G401 (cell line): ENCODE measurements at regions not wholly inside any gene's neighbourhood (a gene's known extent, or its start where the extent isn't known, plus 50 kb on each side); places are given as distances from the start of the nearest gene placed in this dataset.

Experiments used
- DNase-seq: peaks from one replicate; pipeline ENCODE4 v3.0.0-alpha.2; 2015; ENCODE audit warnings: low spot score
- in situ Hi-C: cut with HindIII; loops from 2 replicates; pipeline ENCODE4 v1.10.0; 2016; ENCODE audit warnings: low sequenced_read_pairs, mixed read lengths

DNA sequence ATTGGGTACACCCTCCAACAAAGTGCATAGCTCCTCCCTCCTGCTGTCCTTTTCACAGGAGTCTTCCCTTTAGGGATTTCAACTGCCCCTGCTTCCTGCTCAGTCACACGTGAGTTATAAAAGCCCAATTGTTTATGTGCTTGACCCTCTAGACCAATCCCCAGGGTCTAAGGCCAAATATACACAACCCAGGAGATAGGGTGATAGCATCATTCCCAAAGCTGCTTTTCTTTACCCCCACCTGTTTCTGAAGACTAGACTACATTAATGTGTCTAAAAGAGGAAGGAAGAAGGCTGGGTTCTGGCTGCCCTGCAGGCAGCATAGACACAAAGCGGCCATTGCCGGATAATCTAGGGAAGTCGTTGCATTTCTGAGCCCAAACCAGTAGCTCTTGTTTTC lies 526.7 kb upstream of the FRG1 start:
- DNase-seq = no peak
- in situ Hi-C loops = no loop called here

DNA sequence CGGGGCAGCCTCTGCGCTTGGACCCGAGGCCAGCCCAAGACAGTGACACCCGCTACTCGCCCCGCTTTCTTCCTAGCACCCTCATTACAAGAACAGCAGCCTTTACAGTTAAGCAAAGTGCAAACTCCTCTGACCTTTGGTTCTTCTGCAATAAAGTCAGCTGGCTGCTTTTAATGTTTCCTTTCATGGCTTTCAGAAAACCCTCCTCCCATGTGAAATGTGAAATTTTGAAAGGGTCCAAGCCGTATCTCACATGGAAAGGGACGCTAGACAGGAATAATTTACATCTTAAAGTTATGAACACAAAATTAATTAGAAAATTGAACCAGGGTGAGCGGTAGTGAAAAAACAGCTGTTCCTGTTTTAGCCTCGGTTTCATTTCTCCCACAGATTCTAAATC lies 520.1 kb upstream of the FRG1 start:
- in situ Hi-C loops = no loop called here

DNA sequence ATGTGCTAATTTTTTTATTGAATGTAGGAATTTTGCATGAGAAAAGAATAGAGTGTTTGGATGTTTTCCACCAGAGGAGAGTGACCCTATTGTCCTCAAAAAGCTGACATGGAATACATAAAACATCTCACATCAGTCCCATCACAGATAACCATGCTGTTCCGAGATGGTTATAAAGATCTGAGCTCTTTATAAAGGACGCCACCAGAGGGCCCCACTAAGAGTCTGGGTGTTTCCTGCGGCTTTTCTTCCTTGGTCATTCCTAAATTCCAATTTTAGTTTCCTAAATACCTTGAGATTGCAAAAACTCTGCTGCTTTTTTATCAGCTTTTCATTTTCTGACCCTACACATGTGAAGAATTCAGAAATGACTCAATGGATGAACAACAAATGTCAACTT lies 504.5 kb upstream of the FRG1 start:
- in situ Hi-C loops = no loop called here
- DNase-seq = no peak

More for the DNA sequence above, 520.1 kb upstream of the FRG1 start:
- no peak for DNase-seq

DNA sequence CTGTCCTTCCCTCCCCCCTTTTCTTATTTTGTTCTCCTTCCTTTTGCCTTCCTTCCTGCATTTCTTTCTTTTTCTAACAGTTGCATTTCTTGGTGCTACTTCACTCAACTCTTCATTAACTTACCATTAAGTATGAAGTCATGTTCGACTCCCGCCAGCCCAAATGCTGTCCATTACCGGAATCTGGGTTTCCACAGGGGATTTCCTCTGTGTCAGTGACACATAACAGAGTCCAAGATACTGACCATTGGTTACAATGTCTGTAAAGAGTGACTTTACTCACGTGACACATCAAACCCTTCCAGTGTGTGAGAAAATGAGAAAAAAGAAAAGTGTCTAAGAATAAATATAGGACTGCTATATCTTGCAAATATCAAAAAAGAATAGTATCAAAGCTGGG lies 500.0 kb upstream of the FRG1 start:
- in situ Hi-C loops = no loop called here
- no peak for DNase-seq

DNA sequence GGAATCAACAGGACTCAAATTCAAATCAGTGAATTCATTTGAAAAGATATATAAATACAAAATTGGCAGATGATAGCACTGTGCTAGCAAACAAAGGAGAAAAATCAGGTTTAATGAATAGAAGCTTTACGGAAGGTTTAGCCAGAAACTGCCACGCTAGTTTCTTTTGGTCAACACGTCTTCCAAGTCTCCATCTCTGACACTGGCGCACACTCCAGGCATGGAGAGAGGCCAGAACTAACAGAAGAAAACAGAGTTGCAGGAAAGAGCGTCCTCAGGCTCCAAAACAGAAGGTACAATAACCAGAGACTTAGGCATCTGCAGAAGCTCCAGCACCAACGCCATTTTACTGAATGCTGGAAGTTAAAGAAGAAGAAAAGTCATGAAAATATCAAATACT lies 497.3 kb upstream of the FRG1 start:
- in situ Hi-C loops = no loop called here
- DNase-seq = no peak

DNA sequence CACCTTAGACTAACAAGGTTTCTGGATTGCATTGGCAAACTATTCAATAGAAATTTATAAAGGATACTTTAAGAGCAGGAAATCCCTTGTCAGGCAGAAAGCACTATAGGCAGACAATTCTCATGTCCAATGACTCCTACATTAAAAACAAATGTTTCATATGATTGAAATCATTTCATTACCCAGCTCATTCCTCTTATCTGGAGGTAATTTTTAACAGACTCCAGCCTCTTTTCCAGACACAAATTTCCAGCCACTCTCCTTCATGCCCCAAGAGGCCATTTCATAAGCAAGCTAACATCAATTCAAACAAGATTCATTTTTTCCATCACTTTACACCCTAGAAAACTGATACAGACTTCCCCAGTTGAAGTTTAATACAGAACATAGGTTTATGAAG lies 495.1 kb upstream of the FRG1 start:
- DNase-seq = no peak
- in situ Hi-C loops = no loop called here

DNA sequence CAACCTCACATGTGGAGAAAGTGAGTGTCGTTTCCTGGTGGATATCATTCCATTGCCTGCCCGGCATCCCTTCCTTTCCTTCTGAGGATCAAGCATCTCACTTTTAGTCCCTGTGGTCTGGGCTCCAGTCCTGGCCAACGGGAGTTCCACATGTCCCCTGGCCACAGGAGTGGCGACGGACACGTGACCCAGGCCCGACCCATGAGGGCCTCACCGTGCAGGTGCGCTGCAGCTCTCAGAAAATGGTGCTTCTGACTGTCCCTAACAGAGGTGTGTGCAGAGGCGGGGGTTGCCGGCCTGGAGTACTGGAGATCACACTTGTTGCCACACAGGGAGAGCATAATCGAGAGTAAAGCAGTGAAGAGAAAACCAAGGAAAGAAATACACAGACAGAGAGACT lies 476.9 kb upstream of the FRG1 start:
- in situ Hi-C loops = no loop called here

DNA sequence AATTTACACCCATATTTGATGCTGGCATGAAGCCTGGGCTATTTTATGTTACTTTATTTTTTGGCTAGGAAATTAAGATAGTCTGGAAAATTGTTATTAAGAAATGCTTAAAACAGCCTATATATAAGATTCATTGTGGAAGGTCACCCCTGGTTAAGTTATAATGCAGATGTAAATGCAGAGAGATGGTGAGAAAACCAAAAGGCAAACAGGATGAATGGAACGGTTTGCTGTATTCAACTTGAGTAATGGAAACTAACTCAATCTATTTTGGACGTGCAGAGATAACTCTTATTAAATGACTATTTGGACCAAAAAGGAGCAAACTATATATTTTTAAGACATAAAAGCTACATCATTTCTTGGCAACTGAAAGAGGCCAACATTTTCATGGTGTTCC lies 446.3 kb upstream of the FRG1 start:
- DNase-seq = no peak

More for the DNA sequence above, 476.9 kb upstream of the FRG1 start:
- DNase-seq = no peak

DNA sequence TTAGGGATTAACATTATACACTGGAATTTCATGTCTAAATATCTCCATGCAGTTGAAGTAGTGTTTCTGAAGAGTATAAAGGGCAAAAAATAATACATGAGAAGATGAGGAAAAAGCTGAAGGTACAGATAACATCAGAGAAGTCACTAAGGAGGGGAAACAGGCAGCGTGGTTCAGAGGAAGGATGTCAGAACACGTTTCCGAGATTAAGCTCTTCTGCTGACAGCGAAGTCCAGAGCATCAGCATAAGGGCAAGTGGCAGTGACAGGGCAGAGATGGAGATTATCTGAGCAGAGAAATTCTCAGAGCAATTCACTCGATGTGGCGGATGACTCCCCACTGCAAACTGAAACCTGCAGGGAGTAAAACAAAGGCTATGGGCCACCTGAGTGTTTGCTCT lies 443.2 kb upstream of the FRG1 start:
- in situ Hi-C loops = no loop called here
- no peak for DNase-seq

More for the DNA sequence above, 446.3 kb upstream of the FRG1 start:
- in situ Hi-C loops = no loop called here

DNA sequence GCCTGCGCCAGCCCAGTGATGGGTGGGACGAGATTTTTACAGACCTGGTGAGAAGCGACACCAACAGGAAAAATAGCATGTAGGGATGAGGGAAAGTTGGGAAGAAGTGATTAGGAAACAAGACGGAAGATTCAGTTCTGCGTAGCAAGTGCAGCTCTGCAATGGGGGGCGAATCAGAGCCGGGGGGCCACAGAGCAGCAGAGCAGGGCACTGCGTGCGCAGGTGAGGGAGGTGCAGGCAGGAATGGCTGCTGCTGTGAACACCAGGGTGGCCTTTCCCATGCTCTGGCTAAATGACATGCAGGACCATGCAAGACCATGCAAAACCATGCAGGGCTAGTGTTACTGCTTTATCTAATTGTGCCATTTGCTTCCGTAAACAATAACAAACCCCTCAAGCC lies 442.7 kb upstream of the FRG1 start:
- no peak for DNase-seq
- in situ Hi-C loops = no loop called here

DNA sequence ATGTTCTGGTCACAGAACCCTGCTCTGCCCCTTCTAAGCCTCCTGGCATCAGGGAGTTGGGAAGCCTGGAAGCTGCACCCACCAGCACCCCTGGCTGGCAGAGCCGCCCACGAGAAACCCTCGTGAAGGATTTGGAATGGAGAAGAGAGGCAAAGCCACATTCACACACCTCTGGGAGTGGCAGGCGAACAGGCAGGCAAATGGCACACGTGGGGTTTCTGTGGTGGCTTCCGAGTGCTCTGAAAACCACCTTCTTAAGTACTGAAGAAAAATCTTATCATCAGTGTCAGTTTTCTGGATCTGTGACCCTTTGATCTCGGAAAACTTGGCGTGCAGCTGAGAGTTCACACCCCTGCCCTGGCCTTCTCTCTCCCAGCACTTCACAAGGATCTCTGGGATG lies 442.2 kb upstream of the FRG1 start:
- in situ Hi-C loops = no loop called here
- no peak for DNase-seq

DNA sequence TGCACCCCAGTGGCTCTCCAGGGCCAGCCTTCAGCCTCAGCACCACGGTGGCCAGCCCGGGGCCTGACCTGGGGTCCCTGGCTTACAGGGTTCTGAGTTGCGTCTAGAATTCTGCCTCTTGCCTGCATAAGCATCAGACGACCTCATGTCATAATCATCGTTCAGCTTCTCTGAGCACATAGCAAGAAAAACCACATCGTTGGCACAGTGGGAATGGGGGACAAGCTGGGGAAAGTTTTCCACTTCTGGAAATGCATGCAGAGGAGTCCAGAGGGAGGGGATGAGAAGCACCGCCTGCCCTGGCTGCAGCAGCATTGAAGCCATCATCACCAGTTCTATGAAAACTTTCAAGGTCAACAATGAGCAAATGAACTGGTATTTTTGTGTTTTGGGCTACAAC lies 441.0 kb upstream of the FRG1 start:
- in situ Hi-C loops = no loop called here
- no peak for DNase-seq

DNA sequence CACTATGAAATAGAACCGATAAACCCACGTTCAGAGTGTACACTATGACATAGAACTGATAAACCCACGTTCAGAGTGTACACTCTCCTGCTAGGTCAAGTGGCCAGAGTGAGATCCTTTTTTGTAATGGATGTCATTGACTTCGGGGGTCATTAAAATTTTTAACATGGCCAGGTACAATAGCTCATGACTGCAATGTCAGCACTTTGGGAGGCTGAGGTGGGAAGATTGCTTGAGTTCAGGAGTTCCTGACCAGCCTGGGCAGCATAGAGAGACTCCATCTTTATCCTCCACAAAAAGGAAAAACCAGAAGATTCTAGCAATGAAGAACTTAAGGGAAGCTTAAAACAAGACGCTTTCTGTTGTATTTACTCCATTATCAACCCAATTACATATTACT lies 439.7 kb upstream of the FRG1 start:
- no peak for DNase-seq
- in situ Hi-C loops = no loop called here

DNA sequence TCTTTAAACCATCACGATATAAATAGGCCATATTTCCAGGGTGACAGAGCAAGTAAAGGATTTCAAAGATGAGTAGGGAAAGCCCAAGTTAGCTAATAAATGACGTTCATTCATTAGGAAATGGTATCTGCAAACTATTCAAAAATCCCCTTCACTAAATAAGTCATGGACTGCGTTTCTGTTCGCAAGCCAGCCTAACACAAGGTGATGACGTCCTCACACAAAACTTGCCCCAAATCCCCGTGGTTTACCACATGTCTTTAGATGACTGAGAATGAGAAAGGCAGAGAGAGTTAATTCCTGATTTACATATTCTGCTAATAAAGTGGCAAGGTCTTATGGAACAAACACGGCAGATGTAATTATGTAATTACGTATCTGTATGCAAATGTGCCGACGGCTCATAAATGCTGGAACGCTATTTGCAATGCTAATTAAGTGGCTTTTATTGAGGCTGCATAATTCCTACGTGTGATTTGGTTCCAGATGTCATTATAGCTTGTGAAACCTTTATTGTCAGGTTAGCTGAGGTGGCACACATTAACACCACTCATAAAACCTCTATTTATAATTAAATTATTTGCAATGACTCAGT lies 437.7 kb upstream of the FRG1 start:
- DNase-seq = no peak
- in situ Hi-C loops = no loop called here

DNA sequence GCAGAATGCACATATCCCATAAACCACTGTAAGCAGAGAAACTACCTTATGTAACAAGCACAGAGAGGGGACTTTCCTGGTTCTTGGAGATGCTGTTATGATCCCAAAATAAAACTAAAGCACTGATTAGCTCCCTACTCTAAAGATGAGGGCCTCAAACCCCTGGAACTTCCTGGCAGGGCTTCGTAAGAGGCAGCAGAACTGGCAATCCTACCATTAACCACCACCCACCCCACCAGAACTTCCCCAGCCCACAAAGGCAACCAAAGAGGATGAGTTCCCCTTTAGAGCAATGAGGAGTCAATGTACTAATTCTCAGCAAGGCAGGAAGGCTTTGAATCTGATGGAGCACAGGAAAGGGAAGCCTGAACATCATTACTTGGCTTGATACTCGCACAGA lies 436.5 kb upstream of the FRG1 start:
- DNase-seq = no peak

DNA sequence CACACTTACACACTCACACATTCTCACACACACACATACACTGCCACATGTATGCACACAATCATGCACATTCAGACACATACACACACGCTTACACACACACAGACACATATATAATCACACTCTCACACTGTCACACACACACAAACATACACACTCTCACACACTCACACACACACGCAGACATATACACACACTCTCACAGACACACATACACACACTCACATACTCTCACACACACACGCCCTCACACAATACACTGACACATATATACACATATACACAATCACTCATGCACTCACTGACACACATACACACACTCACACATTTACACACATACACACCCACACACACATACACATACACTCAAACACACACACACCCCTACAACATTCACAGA lies 435.3 kb upstream of the FRG1 start:
- in situ Hi-C loops = no loop called here
- DNase-seq = no peak

More for the DNA sequence above, 436.5 kb upstream of the FRG1 start:
- in situ Hi-C loops = no loop called here

DNA sequence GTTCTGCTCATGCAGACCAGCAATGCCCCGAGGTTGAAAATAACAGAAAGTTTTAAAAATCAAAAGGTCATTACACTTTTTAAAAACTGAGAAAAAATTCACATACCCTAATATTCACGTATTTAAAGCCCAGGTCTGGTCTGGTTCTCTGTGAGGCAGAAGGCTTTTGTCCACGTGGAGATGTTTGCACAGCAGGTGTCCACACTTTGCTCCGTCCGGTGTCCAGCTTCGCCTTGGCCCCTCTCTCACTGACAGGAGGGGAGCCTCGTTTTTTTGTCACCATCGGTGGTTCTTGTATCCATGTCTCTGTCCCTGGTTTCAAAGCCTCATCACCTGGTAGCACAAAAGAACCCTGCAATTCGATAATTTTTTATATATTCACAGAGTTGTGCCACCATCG lies 434.6 kb upstream of the FRG1 start:
- in situ Hi-C loops = no loop called here
- no peak for DNase-seq

DNA sequence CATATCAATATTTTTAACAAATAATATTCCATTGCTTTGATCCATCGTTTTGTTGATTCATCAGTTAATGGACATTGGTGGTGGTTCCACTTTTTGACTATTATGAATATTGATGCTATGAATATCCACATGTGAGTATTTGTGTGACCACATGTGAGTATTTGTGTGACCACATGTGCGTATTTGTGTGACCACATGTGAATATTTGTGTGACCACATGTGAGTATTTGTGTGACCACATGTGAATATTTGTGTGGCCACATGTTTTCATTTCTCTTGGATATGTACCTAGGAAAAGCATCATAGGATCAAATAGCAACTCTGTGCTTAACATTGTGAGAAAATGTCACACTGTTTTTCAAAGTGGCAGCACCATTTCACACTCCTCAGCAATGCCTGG lies 433.6 kb upstream of the FRG1 start:
- DNase-seq = no peak
- in situ Hi-C loops = no loop called here

DNA sequence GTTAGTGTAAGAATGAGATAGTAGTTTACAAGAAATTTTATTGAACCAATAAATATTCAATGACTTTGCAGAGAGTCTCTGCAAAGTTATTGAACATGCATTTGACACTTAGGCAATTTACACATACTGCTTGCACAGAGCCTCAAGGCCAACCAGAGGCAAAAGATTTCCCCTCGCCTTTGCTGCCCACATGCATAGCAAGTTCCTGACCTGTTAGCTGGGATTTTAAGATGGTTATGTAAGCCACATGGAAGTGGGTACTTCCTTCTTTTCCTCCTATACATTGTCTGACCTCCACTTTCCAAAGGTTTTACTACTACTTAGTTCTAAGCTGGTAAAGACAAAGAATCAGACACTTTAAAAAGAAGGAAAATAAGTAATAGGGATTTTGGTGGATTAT lies 430.1 kb upstream of the FRG1 start:
- DNase-seq = no peak
- in situ Hi-C loops = no loop called here

DNA sequence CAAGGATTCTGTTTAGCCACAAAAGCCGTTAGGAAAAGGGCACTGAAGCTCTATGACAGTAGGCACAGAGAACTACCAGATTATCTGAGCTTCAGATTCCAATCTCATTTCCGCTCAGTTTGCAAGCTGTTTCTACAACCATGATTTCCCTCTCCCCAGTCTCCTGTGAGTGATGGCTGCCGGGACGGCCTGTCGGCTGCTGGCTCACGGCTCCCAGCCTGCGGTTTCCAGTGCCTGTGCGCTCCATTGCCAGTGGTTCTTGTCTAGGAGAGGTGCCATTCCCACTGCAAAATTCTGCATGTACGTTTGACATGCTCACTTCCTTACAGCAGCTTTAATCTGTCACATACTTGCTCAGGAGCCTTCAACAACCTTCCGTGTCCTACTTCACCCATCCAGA lies 429.1 kb upstream of the FRG1 start:
- no peak for DNase-seq
- in situ Hi-C loops = no loop called here

DNA sequence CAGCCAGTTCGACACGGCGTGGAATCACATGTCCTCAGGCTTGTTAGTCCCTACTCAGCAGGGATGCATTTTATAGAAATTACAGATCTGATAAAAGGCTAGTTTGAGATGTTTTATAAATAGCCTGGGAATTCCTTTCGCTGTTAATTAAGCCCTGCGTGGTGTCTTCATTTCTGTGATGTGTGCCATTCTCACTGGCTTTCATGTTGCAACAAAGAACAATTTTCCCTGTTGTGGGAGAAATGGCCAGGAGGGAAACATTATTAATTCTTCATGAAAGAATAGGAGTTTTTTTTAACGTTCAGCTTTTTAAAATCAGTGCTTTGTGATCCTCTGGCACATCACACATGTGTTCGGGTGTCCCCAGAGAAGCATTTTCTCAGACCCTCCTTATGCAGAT lies 427.3 kb upstream of the FRG1 start:
- DNase-seq = no peak
- in situ Hi-C loops = no loop called here

DNA sequence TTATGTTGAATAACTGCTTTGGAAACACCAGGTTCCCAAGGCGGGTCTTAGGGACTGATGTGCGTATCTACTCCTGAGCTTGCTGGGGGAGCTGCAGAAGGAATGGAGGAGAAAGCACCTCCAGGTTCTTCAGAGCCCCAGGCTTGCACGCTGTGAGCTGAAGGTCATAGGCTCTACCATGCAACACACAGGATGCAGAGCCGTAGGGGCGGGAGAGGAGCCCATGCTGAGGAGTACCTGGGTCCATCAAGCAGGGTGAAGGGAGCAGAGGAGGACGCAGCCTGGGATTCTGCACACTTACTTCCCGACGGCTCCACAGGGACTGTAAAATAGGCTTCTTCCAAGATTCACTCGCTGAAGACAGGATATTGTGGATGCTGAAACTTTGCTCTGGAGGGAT lies 426.5 kb upstream of the FRG1 start:
- in situ Hi-C loops = no loop called here
- DNase-seq = no peak
